GM19468 (cell line): ENCODE measurements at regions not wholly inside any gene's neighbourhood (a gene's known extent, or its start where the extent isn't known, plus 50 kb on each side); places are given as distances from the start of the nearest gene placed in this dataset.

Experiments
- ATAC-seq: cut with Tn5 transposase; IDR thresholded peaks from one replicate; pipeline ENCODE4 v1.9.1; 2021; ENCODE audit warnings: mild to moderate bottlenecking, moderate library complexity, moderate number of reproducible peaks; ENCODE audit not compliant: unreplicated experiment; ENCODE audit errors: extremely low read depth

DNA sequence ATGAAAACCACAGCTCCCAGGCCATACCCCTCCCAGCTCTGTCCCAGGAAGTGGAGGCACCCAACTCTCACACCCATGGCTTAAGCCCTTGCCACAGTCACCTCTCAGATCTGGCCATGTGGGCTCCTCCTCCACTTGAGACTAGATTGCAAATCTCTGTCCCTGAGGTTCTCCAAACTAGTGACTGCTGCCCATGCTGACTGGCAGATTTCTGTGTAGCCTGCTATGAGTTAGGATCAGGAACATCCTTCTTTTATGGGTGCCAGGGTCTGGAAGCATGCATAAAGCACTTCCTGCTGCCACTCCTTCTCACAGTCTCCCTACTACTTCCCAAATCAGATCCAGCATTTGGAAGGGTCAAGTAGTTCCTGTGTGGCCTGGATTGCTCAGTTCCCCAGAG is 59.6 kb upstream of the GOLIM4 start:
- ATAC-seq, result no peak

- ATAC-seq, result no peak
These were observed 58.4 kb upstream of the GOLIM4 start for GRCh38 chr3:168154089-168154488.

DNA sequence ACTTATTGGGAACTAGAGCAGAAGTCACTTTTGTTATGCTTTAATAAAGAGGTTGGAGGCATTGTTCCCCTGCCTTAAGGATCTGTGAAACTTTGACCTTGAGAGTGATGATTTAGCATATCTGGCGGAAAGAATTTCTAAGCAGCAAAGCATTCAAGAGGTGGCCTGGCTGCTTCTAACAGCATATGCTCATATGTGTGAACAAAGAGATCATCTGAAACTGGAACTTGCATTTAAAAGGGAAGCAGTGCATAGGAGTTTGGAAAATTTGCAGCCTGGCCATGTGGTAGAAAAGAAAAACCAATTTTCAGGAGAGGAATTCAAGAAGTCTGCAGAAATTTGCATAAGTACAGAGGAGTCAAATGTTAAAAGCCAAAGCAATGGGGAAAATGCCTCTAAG is 56.4 kb upstream of the GOLIM4 start:
- no peak for ATAC-seq
